ENCODE measurements at regions not wholly inside any gene's neighbourhood (a gene's known extent, or its start where the extent isn't known, plus 50 kb on each side); places are given as distances from the start of the nearest gene placed in this dataset.

DNA sequence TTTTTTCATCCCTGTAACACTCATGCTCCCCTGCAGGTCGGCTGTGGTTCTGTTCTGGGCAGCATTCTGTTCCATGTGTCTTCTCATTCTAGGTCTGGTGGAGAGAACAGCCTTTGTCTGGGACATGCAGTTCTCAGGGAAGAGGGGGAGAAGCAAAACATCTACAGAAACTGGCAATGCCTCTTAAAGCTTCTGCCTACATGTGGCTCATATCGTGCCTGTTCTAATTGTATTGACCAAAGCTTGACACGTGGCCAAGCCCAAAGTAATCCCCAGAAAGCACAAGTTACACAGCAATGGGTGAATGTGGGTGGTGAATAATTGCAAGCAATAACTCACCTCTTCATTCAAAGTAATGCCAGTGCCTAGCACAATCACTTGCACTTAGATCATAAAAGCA is 218.2 kb upstream of the IL12B start:
- dilution Hi-C loops (cut with MboI; ENCODE audit: extremely low pct_ligation_motif_present, low sequenced_read_pairs) (no loop called here), intact Hi-C loops (cut with micrococcal nuclease) (no loop called here)
- POLR2A ChIA-PET: no interaction called here
- H3K9me1 ChIP-seq (replicated peaks; ENCODE audit: control insufficient read depth, extremely low read depth, insufficient read depth, low read length): no peaks in the 10 kb centered on the region
- no peak overlapping the region for H3K9ac ChIP-seq (replicated peaks; ENCODE audit: extremely low read depth, insufficient read depth, low read length)
- H3K4me2 ChIP-seq (ENCODE audit: insufficient read depth, low read length): no peak overlapping the region
- H2AFZ ChIP-seq (ENCODE audit: low read depth, low read length): no peak overlapping the region
- no peaks in the 10 kb centered on the region for H3K27me3 ChIP-seq (ENCODE audit: control insufficient read depth in 2 of 2, insufficient read depth in 2 of 2, low read length in 2 of 2)
- FAIRE-seq: no peak
- H4K20me1 ChIP-seq (replicated peaks; ENCODE audit: control insufficient read depth, extremely low read depth, insufficient read depth, low read length): no peaks in the 10 kb centered on the region
- H3K4me3 ChIP-seq (replicated peaks in 1 of 3; ENCODE audit: insufficient read depth in 1 of 3, low read depth in 1 of 3, low read length in 3 of 3): no peak overlapping the region
- no TSS peak for BruUV-seq (replicated peaks)
- H3K79me2 ChIP-seq (ENCODE audit: control insufficient read depth, insufficient read depth, low read length): no peaks in the 10 kb centered on the region
- no peaks in the 10 kb centered on the region for H3K4me1 ChIP-seq (ENCODE audit: control insufficient read depth, extremely low read depth, insufficient read depth, low read length)
- TF ChIP-seq POLR2A (IDR thresholded peaks at IDR 0.05; ENCODE audit: low read depth, low read length) (no peak), EZH2 (IDR thresholded peaks at IDR 0.05; ENCODE audit: borderline replicate concordance, low read depth, low read length, severe bottlenecking) (no peak), GATA2 (IDR thresholded peaks at IDR 0.05; ENCODE audit: insufficient read depth, insufficient read length, low read depth, low read length) (no peak), FOS (IDR thresholded peaks at IDR 0.05; ENCODE audit: borderline replicate concordance, insufficient read depth, low read length) (no peak), JUN (IDR thresholded peaks at IDR 0.05; ENCODE audit: borderline replicate concordance, insufficient read depth, insufficient read length, low read depth) (no peak), MYC (IDR thresholded peaks at IDR 0.05; ENCODE audit: low read depth, low read length) (no peak), POLR2AphosphoS5 (IDR thresholded peaks at IDR 0.05; ENCODE audit: insufficient read depth, low read depth, low read length) (no peak)
- TF ChIP-seq, protein P1, sequence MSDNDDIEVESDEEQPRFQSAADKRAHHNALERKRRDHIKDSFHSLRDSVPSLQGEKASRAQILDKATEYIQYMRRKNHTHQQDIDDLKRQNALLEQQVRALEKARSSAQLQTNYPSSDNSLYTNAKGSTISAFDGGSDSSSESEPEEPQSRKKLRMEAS (IDR thresholded peaks at IDR 0.05; ENCODE audit: insufficient read depth, insufficient read length): no peak
- TF ChIP-seq, protein P2, sequence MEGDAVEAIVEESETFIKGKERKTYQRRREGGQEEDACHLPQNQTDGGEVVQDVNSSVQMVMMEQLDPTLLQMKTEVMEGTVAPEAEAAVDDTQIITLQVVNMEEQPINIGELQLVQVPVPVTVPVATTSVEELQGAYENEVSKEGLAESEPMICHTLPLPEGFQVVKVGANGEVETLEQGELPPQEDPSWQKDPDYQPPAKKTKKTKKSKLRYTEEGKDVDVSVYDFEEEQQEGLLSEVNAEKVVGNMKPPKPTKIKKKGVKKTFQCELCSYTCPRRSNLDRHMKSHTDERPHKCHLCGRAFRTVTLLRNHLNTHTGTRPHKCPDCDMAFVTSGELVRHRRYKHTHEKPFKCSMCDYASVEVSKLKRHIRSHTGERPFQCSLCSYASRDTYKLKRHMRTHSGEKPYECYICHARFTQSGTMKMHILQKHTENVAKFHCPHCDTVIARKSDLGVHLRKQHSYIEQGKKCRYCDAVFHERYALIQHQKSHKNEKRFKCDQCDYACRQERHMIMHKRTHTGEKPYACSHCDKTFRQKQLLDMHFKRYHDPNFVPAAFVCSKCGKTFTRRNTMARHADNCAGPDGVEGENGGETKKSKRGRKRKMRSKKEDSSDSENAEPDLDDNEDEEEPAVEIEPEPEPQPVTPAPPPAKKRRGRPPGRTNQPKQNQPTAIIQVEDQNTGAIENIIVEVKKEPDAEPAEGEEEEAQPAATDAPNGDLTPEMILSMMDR (IDR thresholded peaks at IDR 0.05; ENCODE audit: extremely low read depth in 1 of 2, insufficient read depth in 1 of 2, low read depth in 1 of 2, low read length in 2 of 2): no peak
- CTCF ChIA-PET: no interaction called here
- no peak overlapping the region for H3K27ac ChIP-seq (ENCODE audit: insufficient read depth, low read depth, low read length)
- H3K9me3 ChIP-seq (replicated peaks; ENCODE audit: control insufficient read depth, insufficient read depth, low read length): no peaks in the 10 kb centered on the region
- H3K36me3 ChIP-seq (ENCODE audit: control insufficient read depth in 2 of 2, extremely low read depth in 1 of 2, insufficient read depth in 2 of 2, low read length in 2 of 2): no peaks in the 10 kb centered on the region
- no peak for DNase-seq (ENCODE audit: low read depth, low spot score)
